H9 (cell line): ENCODE measurements at regions not wholly inside any gene's neighbourhood (a gene's known extent, or its start where the extent isn't known, plus 50 kb on each side); places are given as distances from the start of the nearest gene placed in this dataset.

Source experiments
- DNase-seq: peaks from one replicate; pipeline ENCODE4 v3.0.0-alpha.2; 2017
- H2AFZ ChIP-seq: one replicate; pipeline ENCODE4 v1.6.1; 2013; ENCODE audit warnings: mild to moderate bottlenecking, low read length, control low read depth, moderate library complexity
- H2AK5ac ChIP-seq: 2 replicates; pipeline ENCODE4 v1.6.1; 2013; ENCODE audit warnings: low read length, control low read depth, mixed read lengths; ENCODE audit not compliant: insufficient read length
- H2BK120ac ChIP-seq: one replicate; pipeline ENCODE4 v1.6.1; 2013; ENCODE audit warnings: low read depth, mild to moderate bottlenecking, low read length, control low read depth, inconsistent platforms; ENCODE audit not compliant: poor library complexity, severe bottlenecking
- H2BK12ac ChIP-seq: 2 replicates; pipeline ENCODE4 v1.6.1; 2013; ENCODE audit warnings: low read length, control low read depth, mixed read lengths, low read depth; ENCODE audit not compliant: insufficient read length
- H2BK15ac ChIP-seq: 2 replicates; pipeline ENCODE4 v1.6.1; 2013; ENCODE audit warnings: low read depth, low read length, control low read depth
- H2BK20ac ChIP-seq: one replicate; pipeline ENCODE4 v1.6.1; 2013; ENCODE audit warnings: low read depth, mild to moderate bottlenecking, low read length, control low read depth, inconsistent platforms; ENCODE audit not compliant: poor library complexity, severe bottlenecking
- H2BK5ac ChIP-seq: 2 replicates; pipeline ENCODE4 v1.6.1; 2013; ENCODE audit warnings: low read length, control low read depth, mixed read lengths; ENCODE audit not compliant: insufficient read length
- H3K14ac ChIP-seq: 2 replicates; pipeline ENCODE4 v1.6.1; 2013; ENCODE audit warnings: low read length, control low read depth; ENCODE audit not compliant: insufficient read depth
- H3K18ac ChIP-seq: 2 replicates; pipeline ENCODE4 v1.6.1; 2013; ENCODE audit warnings: low read depth, mild to moderate bottlenecking, mixed read lengths, low read length, control low read depth; ENCODE audit not compliant: insufficient read length
- H3K23ac ChIP-seq: 2 replicates; pipeline ENCODE4 v1.6.1; 2013; ENCODE audit warnings: low read length, control low read depth, mixed read lengths, low read depth; ENCODE audit not compliant: insufficient read length
- H3K23me2 ChIP-seq: 2 replicates; pipeline ENCODE4 v1.6.1; 2013; ENCODE audit warnings: low read depth, mild to moderate bottlenecking, mixed read lengths, low read length, control low read depth; ENCODE audit not compliant: insufficient read length, poor library complexity, severe bottlenecking
- H3K27ac ChIP-seq: 2 replicates; pipeline ENCODE4 v1.5.1; 2013; ENCODE audit warnings: low read length, control low read depth, mixed read lengths, low read depth; ENCODE audit not compliant: insufficient read length
- H3K27me3 ChIP-seq: 2 replicates; pipeline ENCODE4 v1.6.1; 2013; ENCODE audit warnings: low read length, control low read depth, inconsistent platforms; ENCODE audit not compliant: insufficient read depth
- H3K4ac ChIP-seq: 2 replicates; pipeline ENCODE4 v1.6.1; 2013; ENCODE audit warnings: low read depth, mild to moderate bottlenecking, control low read depth, inconsistent platforms, low read length, moderate library complexity
- H3K4me1 ChIP-seq: 2 replicates; pipeline ENCODE4 v1.6.1; 2013; ENCODE audit warnings: low read length, control low read depth, inconsistent platforms; ENCODE audit not compliant: insufficient read depth
- H3K4me2 ChIP-seq: 2 replicates; pipeline ENCODE4 v1.6.1; 2013; ENCODE audit warnings: low read length, control low read depth, mixed read lengths; ENCODE audit not compliant: insufficient read length, insufficient read depth
- H3K56ac ChIP-seq: 2 replicates; pipeline ENCODE4 v1.6.1; 2013; ENCODE audit warnings: low read depth, mild to moderate bottlenecking, mixed read lengths, low read length, control low read depth; ENCODE audit not compliant: insufficient read length
- H3K79me1 ChIP-seq: 2 replicates; pipeline ENCODE4 v1.6.1; 2013; ENCODE audit warnings: low read depth, mild to moderate bottlenecking, moderate library complexity, low read length, control low read depth, inconsistent platforms; ENCODE audit not compliant: insufficient read depth, poor library complexity, severe bottlenecking
- H3K79me2 ChIP-seq: 2 replicates; pipeline ENCODE4 v1.6.1; 2013; ENCODE audit warnings: low read length, control low read depth, inconsistent platforms; ENCODE audit not compliant: insufficient read depth
- H3K9ac ChIP-seq: 2 replicates; pipeline ENCODE4 v1.6.1; 2013; ENCODE audit warnings: low read length, control low read depth, mixed read lengths; ENCODE audit not compliant: insufficient read length; ENCODE audit errors: extremely low read depth
- H3K9me3 ChIP-seq: one replicate; pipeline ENCODE4 v1.6.1; 2013; ENCODE audit warnings: low read depth, low read length, inconsistent platforms; ENCODE audit not compliant: control insufficient read depth
- H3T11ph ChIP-seq: one replicate; pipeline ENCODE4 v1.6.1; 2013; ENCODE audit warnings: mild to moderate bottlenecking, low read length, control low read depth, inconsistent platforms
- H4K20me1 ChIP-seq: one replicate; pipeline ENCODE4 v1.6.1; 2013; ENCODE audit not compliant: control insufficient read depth, insufficient read length, insufficient read depth
- H4K5ac ChIP-seq: 2 replicates; pipeline ENCODE4 v1.6.1; 2013; ENCODE audit warnings: low read depth, mild to moderate bottlenecking, mixed read lengths, low read length, control low read depth; ENCODE audit not compliant: insufficient read length
- H4K8ac ChIP-seq: replicated peaks from 2 replicates; pipeline ENCODE4 v1.6.1; 2013; ENCODE audit warnings: low read length, control low read depth, mixed read lengths, low read depth; ENCODE audit not compliant: insufficient read length
- H4K91ac ChIP-seq: 2 replicates; pipeline ENCODE4 v1.6.1; 2013; ENCODE audit warnings: low read depth, mild to moderate bottlenecking, moderate library complexity, mixed read lengths, low read length, control low read depth; ENCODE audit not compliant: insufficient read length
- H3K27ac Mint-ChIP-seq, 3 experiments: 2 replicates in 2 of 3; 3 replicates in 1 of 3; pipeline ENCODE4 v1.8.0; 2020 to 2021; ENCODE audit warnings: mixed read lengths in 3 of 3, mild to moderate bottlenecking in 1 of 3, moderate library complexity in 1 of 3
- H3K27me3 Mint-ChIP-seq: 2 replicates; pipeline ENCODE4 v1.8.0; 2021; ENCODE audit warnings: low read depth, mild to moderate bottlenecking, moderate library complexity, mixed read lengths
- H3K36me3 Mint-ChIP-seq, 3 experiments: 2 replicates in 2 of 3; 3 replicates in 1 of 3; pipeline ENCODE4 v1.8.0; 2020 to 2021; ENCODE audit warnings: low read depth in 3 of 3, mixed read lengths in 3 of 3; ENCODE audit not compliant: insufficient read depth in 1 of 3
- H3K4me1 Mint-ChIP-seq, 2 experiments: 2 replicates each; pipeline ENCODE4 v1.8.0; 2020; ENCODE audit warnings: mixed read lengths in 2 of 2
- H3K4me3 Mint-ChIP-seq, 2 experiments: 2 replicates in 1 of 2; 3 replicates in 1 of 2; pipeline ENCODE4 v1.8.0; 2020 to 2021; ENCODE audit warnings: mild to moderate bottlenecking in 2 of 2, mixed read lengths in 2 of 2, moderate library complexity in 1 of 2
- H3K9me3 Mint-ChIP-seq, 2 experiments: 2 replicates in 1 of 2; 3 replicates in 1 of 2; pipeline ENCODE4 v1.8.0; 2020; ENCODE audit warnings: mild to moderate bottlenecking in 2 of 2, mixed read lengths in 2 of 2, moderate library complexity in 1 of 2
- CTCF ChIP-seq: fragments of 200-600 bp; sonication (generic); conservative IDR thresholded peaks from 3 replicates; pipeline ENCODE4 v1.8.0; 2021; ENCODE audit warnings: antibody characterized with exemption, mild to moderate bottlenecking

- Histone ChIP-seq H2BK12ac (no peak overlapping the region), H3T11ph (no peak overlapping the region), H3K4me2 (no peak overlapping the region), H3K18ac (no peak overlapping the region), H3K56ac (no peak overlapping the region), H3K23ac (no peak overlapping the region), H4K5ac (no peak overlapping the region), H3K4me1 (no peaks in the 10 kb centered on the region), H2BK20ac (no peak overlapping the region), H3K79me2 (no peaks in the 10 kb centered on the region), H4K91ac (no peak overlapping the region), H3K79me1 (no peaks in the 10 kb centered on the region), H3K27ac (no peak overlapping the region), H3K27me3 (no peaks in the 10 kb centered on the region), H2AFZ (no peak overlapping the region), H4K20me1 (no peaks in the 10 kb centered on the region), H3K4ac (no peak overlapping the region), H4K8ac (no peak overlapping the region), H3K23me2 (no peaks in the 10 kb centered on the region), H3K14ac (no peak overlapping the region), H2BK15ac (no peak overlapping the region), H2AK5ac (no peak overlapping the region), H3K9me3 (no peaks in the 10 kb centered on the region), H3K9ac (no peak overlapping the region), H2BK5ac (no peak overlapping the region), H2BK120ac (no peak overlapping the region)
- H3K4me3 Mint-ChIP-seq: no peak overlapping the region
- H3K27me3 Mint-ChIP-seq: no peaks in the 10 kb centered on the region
- peaks cover 9 to 10% of the 10 kb centered on the region in 2 experiments for H3K4me1 Mint-ChIP-seq
- peaks cover 11 to 21% (median 12%) of the 10 kb centered on the region in 3 experiments for H3K36me3 Mint-ChIP-seq
- peaks cover 16 to 25% of the 10 kb centered on the region in 2 experiments; a peak in 4 of 5 replicates for H3K9me3 Mint-ChIP-seq
- no peak overlapping the region for H3K27ac Mint-ChIP-seq
- DNase-seq: no peak
- TF ChIP-seq CTCF: no peak
Observed at GRCh38 chr3:89808680-89809197, 701.3 kb downstream of the EPHA3 start.
